OCI-LY3 (cell line): ENCODE measurements at regions not wholly inside any gene's neighbourhood (a gene's known extent, or its start where the extent isn't known, plus 50 kb on each side); places are given as distances from the start of the nearest gene placed in this dataset.

Source experiments
- CTCF ChIP-seq: fragments of 200-600, 300-600 bp; sonication (generic); IDR thresholded peaks from 2 replicates; pipeline ENCODE4 v1.5.1; 2014; ENCODE audit warnings: antibody characterized with exemption, low read length, low read depth
- EZH2phosphoT487 ChIP-seq: fragments of 200-600 bp; shearing (Covaris generic); IDR thresholded peaks from 2 replicates; pipeline ENCODE4 v1.6.1; 2018; ENCODE audit warnings: antibody characterized with exemption, mixed run types, low read depth

- no peak for TF ChIP-seq CTCF
- TF ChIP-seq EZH2phosphoT487: no peak
These were observed 439.5 kb upstream of the CDH4 start for GRCh38 chr20:60812561-60812960.
